Esophagus squamous epithelium (tissue), 5 donors: ENCODE measurements at regions not wholly inside any gene's neighbourhood (a gene's known extent, or its start where the extent isn't known, plus 50 kb on each side); places are given as distances from the start of the nearest gene placed in this dataset.

ENCODE experiments used
- DNase-seq: peaks from one replicate; lab custom pipeline; 2025; lab: John Stamatoyannopoulos, UW
- H3K27ac ChIP-seq, 4 donors: fragments of 200-600 bp; sonication (generic); one replicate each; pipeline ENCODE4 v1.5.1; 2016 to 2019; ENCODE audit warnings: mild to moderate bottlenecking in 1 of 4
- H3K27me3 ChIP-seq, 4 donors: fragments of 200-600 bp; sonication (generic); 1 replicate in 3 of 4; 2 replicates in 1 of 4; pipeline versions ENCODE4 v1.5.1 to v1.6.0; 2017 to 2021; ENCODE audit warnings: antibody characterized with exemption in 1 of 4
- H3K36me3 ChIP-seq, 3 donors: fragments of 200-600 bp; sonication (generic); one replicate each; pipeline ENCODE4 v1.5.1; 2016 to 2019
- H3K4me1 ChIP-seq, 3 donors: fragments of 200-600 bp; sonication (generic); one replicate each; pipeline ENCODE4 v1.5.1; 2017 to 2019
- H3K4me3 ChIP-seq, 4 donors: fragments of 200-600 bp; sonication (generic); 1 replicate in 3 of 4; 2 replicates in 1 of 4; pipeline ENCODE4 v1.5.1; 2016 to 2019; ENCODE audit warnings: mild to moderate bottlenecking in 2 of 4, moderate library complexity in 1 of 4
- H3K9me3 ChIP-seq, 3 donors: fragments of 200-600 bp; sonication (generic); one replicate each; pipeline ENCODE4 v1.5.1; 2016 to 2019
- CTCF ChIP-seq, 6 experiments: fragments of 450-650 bp in 4 of 6; fragments of 200-600 bp in 2 of 6; sonication (generic) in 2 of 6; IDR thresholded peaks; one replicate each; pipeline ENCODE4 v1.5.1; 2016 to 2019; ENCODE audit warnings: antibody characterized with exemption in 6 of 6, mild to moderate bottlenecking in 4 of 6, moderate library complexity in 4 of 6
- POLR2A ChIP-seq, 4 donors: fragments of 450-650 bp; IDR thresholded peaks; one replicate each; pipeline ENCODE4 v1.6.1; 2017; ENCODE audit warnings: antibody characterized with exemption in 4 of 4, mild to moderate bottlenecking in 4 of 4, moderate library complexity in 3 of 4
- WGBS, 2 donors: methylation state at CpG; one replicate each; pipeline ENCODE4 v1.1.5; 2018; 5-methylcytosine and 5-hydroxymethylcytosine counted together
- intact Hi-C: fragments of 100-400 bp; cut with DNase I; formaldehyde crosslinking; loops from one replicate; pipeline ENCODE4 v1.15.0; 2022
- donor health status: DM: yes; HTN: yes; CAD: no.

- Histone ChIP-seq H3K27ac (no peak overlapping the region), H3K27me3 (no peaks in the 10 kb centered on the region), H3K36me3 (no peaks in the 10 kb centered on the region), H3K4me3 (no peak overlapping the region), H3K4me1 (no peaks in the 10 kb centered on the region), H3K9me3 (no peaks in the 10 kb centered on the region)
- WGBS, 2 donors: 38 to 55% methylated on average over 1 of the region's 1 CpG
- intact Hi-C loops: no loop called here
- no peak for DNase-seq
- TF ChIP-seq POLR2A (IDR thresholded peaks at IDR 0.05) (no peak), CTCF (IDR thresholded peaks at IDR 0.05) (no peak)
Observed at GRCh38 chr2:183339311-183339710, 215.1 kb downstream of the NUP35 start.

GRCh38 chr2:183341057-183341456, 216.8 kb downstream of the NUP35 start:
- no peaks in the 10 kb centered on the region for H3K9me3 ChIP-seq
- TF ChIP-seq POLR2A (IDR thresholded peaks at IDR 0.05) (no peak), CTCF (IDR thresholded peaks at IDR 0.05) (no peak)
- H3K27me3 ChIP-seq: no peaks in the 10 kb centered on the region
- intact Hi-C loops: no loop called here
- WGBS, 2 donors: 56 to 61% methylated on average over 1 of the region's 1 CpG
- H3K36me3 ChIP-seq: no peaks in the 10 kb centered on the region
- H3K4me3 ChIP-seq: no peak overlapping the region
- no peaks in the 10 kb centered on the region for H3K4me1 ChIP-seq
- no peak overlapping the region for H3K27ac ChIP-seq
- no peak for DNase-seq

GRCh38 chr2:183347969-183348368, 223.7 kb downstream of the NUP35 start:
- Histone ChIP-seq H3K9me3 (no peaks in the 10 kb centered on the region), H3K27ac (no peak overlapping the region), H3K4me1 (no peaks in the 10 kb centered on the region), H3K27me3 (no peaks in the 10 kb centered on the region), H3K36me3 (no peaks in the 10 kb centered on the region), H3K4me3 (no peak overlapping the region)
- intact Hi-C loops: no loop called here
- 73 to 74% methylated on average over 3 of the region's 3 CpGs for WGBS, 2 donors
- no peak for DNase-seq
- no peak for TF ChIP-seq CTCF (IDR thresholded peaks at IDR 0.05)

GRCh38 chr2:183348492-183348891, 224.2 kb downstream of the NUP35 start:
- TF ChIP-seq CTCF (IDR thresholded peaks at IDR 0.05) (no peak), POLR2A (IDR thresholded peaks at IDR 0.05) (no peak)
- Histone ChIP-seq H3K27ac (no peak overlapping the region), H3K4me1 (no peaks in the 10 kb centered on the region), H3K9me3 (no peaks in the 10 kb centered on the region), H3K36me3 (no peaks in the 10 kb centered on the region), H3K27me3 (no peaks in the 10 kb centered on the region), H3K4me3 (no peak overlapping the region)
- DNase-seq: no peak
- 79 to 92% methylated on average over 2 of the region's 2 CpGs for WGBS, 2 donors
- intact Hi-C loops: no loop called here

- no peak for DNase-seq
- intact Hi-C loops: no loop called here
- Histone ChIP-seq H3K4me3 (no peak overlapping the region), H3K4me1 (no peaks in the 10 kb centered on the region), H3K9me3 (no peaks in the 10 kb centered on the region), H3K27me3 (no peaks in the 10 kb centered on the region), H3K36me3 (no peaks in the 10 kb centered on the region), H3K27ac (no peak overlapping the region)
- TF ChIP-seq POLR2A (IDR thresholded peaks at IDR 0.05) (no peak), CTCF (IDR thresholded peaks at IDR 0.05) (no peak)
- 63 to 78% methylated on average over 7 of the region's 7 CpGs for WGBS, 2 donors
Observed at GRCh38 chr2:183349091-183349490, 224.8 kb downstream of the NUP35 start.
